Activated naive CD4-positive, alpha-beta T cell treated with anti-CD3 and anti-CD28 coated beads, Interleukin-2, amount 10 ng/mL, durations not matched to agents 7 days and 5 days (primary cell): ENCODE measurements at regions not wholly inside any gene's neighbourhood (a gene's known extent, or its start where the extent isn't known, plus 50 kb on each side); places are given as distances from the start of the nearest gene placed in this dataset.
A peak's percentile ranks its signal among the peaks of the same experiment; 100 is the strongest.
"Not testable (repeated sequence)": the region's sequence is repeated elsewhere in the genome, so short reads cannot be mapped to it uniquely, and the experiment has no call there.

Experiments used
- CTCF ChIA-PET: fragments of 350-600 bp; sonication (Branson Sonifier 250); formaldehyde crosslinking; loops from one replicate; lab custom pipeline; 2021; ENCODE audit warnings: antibody characterized with exemption; lab: Charles Lee
- DNase-seq: peaks from one replicate; pipeline ENCODE4 v3.0.0-alpha.2; 2020
- H3K27ac Mint-ChIP-seq: one replicate; pipeline ENCODE4 v1.8.0; 2021; ENCODE audit warnings: mild to moderate bottlenecking, moderate library complexity, mixed read lengths
- H3K27me3 Mint-ChIP-seq: one replicate; pipeline ENCODE4 v1.8.0; 2021; ENCODE audit warnings: mild to moderate bottlenecking, mixed read lengths
- H3K36me3 Mint-ChIP-seq: one replicate; pipeline ENCODE4 v1.8.0; 2021; ENCODE audit warnings: mixed read lengths
- H3K4me1 Mint-ChIP-seq: one replicate; pipeline ENCODE4 v1.8.0; 2021; ENCODE audit warnings: mixed read lengths
- H3K4me3 Mint-ChIP-seq: one replicate; pipeline ENCODE4 v1.8.0; 2021; ENCODE audit warnings: mild to moderate bottlenecking, moderate library complexity, mixed read lengths
- H3K9me3 Mint-ChIP-seq: one replicate; pipeline ENCODE4 v1.8.0; 2021; ENCODE audit warnings: mixed read lengths

DNA sequence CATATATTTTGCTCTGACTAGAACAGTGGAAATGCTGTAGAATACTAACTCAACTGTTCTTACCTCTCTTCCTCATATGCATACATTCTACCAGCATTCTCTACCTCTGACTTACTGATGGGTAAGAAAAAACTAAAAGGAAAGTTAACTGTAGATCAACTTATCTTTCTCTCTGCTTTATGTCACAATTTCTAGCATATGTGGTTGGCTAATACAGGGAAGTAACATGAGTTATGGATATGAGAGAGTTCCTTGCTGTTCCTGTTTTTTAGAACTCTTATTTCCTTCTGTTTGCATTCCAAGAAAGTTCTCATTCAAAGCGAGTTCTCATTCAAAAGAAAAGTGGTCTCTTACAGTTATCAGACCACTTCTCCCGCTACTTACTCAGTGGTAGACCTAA lies 226.8 kb upstream of the SGK1 start:
- H3K27me3 Mint-ChIP-seq: peaks cover 4% of the 10 kb centered on the region
- no peak for DNase-seq
- no peak overlapping the region for H3K27ac Mint-ChIP-seq
- no peak overlapping the region for H3K4me3 Mint-ChIP-seq
- CTCF ChIA-PET: no interaction called here
- no peaks in the 10 kb centered on the region for H3K36me3 Mint-ChIP-seq
- H3K9me3 Mint-ChIP-seq: peaks cover 2% of the 10 kb centered on the region
- H3K4me1 Mint-ChIP-seq: peaks cover 26% of the 10 kb centered on the region

DNA sequence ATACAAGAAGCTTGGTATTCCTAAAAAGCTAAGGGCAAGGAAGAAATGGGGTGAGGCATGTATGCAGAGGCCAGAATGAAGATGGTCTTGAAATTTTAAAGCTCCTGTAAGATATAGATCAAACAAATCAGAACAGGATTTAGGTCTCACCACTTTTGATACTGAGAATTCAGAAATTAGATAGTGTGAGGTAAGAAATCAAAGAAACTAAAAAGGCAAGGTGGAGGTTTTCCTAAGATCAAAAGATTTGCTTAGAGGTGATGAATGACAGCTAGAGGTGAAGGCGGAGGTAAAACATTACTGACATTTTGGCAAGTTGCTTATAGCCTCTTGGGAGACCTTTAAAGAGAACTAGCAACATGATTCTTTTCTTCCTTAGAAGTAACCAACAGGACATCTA lies 225.2 kb upstream of the SGK1 start:
- Mint-ChIP-seq H3K9me3 (peaks cover 2% of the 10 kb centered on the region), H3K4me1 (peaks cover 28% of the 10 kb centered on the region), H3K4me3 (no peak overlapping the region), H3K27me3 (peaks cover 5% of the 10 kb centered on the region), H3K36me3 (no peaks in the 10 kb centered on the region), H3K27ac (no peak overlapping the region)
- CTCF ChIA-PET: no interaction called here
- DNase-seq: no peak

- Mint-ChIP-seq H3K9me3 (peaks cover 2% of the 10 kb centered on the region), H3K4me3 (no peak overlapping the region), H3K27me3 (peaks cover 5% of the 10 kb centered on the region), H3K4me1 (peaks cover 28% of the 10 kb centered on the region), H3K27ac (no peak overlapping the region), H3K36me3 (no peaks in the 10 kb centered on the region)
- no peak for DNase-seq
- CTCF ChIA-PET: no interaction called here
Measured at GRCh38 chr6:134541001-134541400, 223.1 kb upstream of the SGK1 start.

GRCh38 chr6:134539865-134540323 lies 222.0 kb upstream of the SGK1 start:
- CTCF ChIA-PET: interaction anchor here (1.3 kb wide), 1 partner anchor 361 kb away, joined by 3 read pairs; no protein-coding TSS in a partner anchor
- peak; percentile 51 for DNase-seq
- Mint-ChIP-seq H3K36me3 (no peaks in the 10 kb centered on the region), H3K9me3 (peaks cover 2% of the 10 kb centered on the region), H3K4me3 (no peak overlapping the region), H3K4me1 (peaks cover 28% of the 10 kb centered on the region), H3K27ac (no peak overlapping the region), H3K27me3 (peaks cover 5% of the 10 kb centered on the region)

- H3K9me3 Mint-ChIP-seq, H3K4me3 Mint-ChIP-seq, H3K36me3 Mint-ChIP-seq, H3K27me3 Mint-ChIP-seq, DNase-seq, CTCF ChIA-PET, H3K27ac Mint-ChIP-seq: not testable (repeated sequence)
- H3K4me1 Mint-ChIP-seq: peaks cover 30% of the 10 kb centered on the region
Measured at GRCh38 chr6:134537765-134538164, 219.9 kb upstream of the SGK1 start.

GRCh38 chr6:134537146-134537555 lies 219.2 kb upstream of the SGK1 start:
- Mint-ChIP-seq H3K27ac (no peak overlapping the region), H3K27me3 (peaks cover 5% of the 10 kb centered on the region), H3K9me3 (peaks cover 2% of the 10 kb centered on the region), H3K4me1 (peaks cover 32% of the 10 kb centered on the region), H3K4me3 (no peak overlapping the region), H3K36me3 (no peaks in the 10 kb centered on the region)
- CTCF ChIA-PET: no interaction called here
- no peak for DNase-seq

GRCh38 chr6:134535831-134536230 lies 217.9 kb upstream of the SGK1 start:
- Mint-ChIP-seq H3K36me3 (no peaks in the 10 kb centered on the region), H3K27ac (no peak overlapping the region), H3K27me3 (peaks cover 5% of the 10 kb centered on the region), H3K4me3 (no peak overlapping the region), H3K9me3 (peaks cover 2% of the 10 kb centered on the region), H3K4me1 (peaks cover 41% of the 10 kb centered on the region)
- CTCF ChIA-PET: no interaction called here
- DNase-seq: no peak

DNA sequence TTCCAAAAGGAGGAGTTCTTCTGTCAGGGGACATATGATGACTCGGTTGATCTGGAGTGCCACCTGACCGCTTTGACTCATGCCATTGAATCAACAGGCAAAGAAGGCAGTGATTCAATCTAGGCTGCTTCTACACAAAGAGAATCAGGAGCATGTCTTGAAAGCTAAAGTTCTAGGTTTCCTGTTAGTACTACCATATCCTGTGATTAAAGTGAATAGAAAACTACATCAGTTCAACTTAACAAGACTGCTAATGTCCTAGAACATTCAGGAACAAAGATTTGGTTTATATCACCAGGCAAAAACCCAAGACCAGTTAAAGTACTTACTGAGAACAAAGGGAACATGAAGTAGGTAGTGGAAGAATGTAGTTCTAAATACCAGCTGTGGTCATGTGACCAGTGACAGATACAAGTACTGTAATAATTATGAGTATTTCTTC lies 216.8 kb upstream of the SGK1 start:
- CTCF ChIA-PET: no interaction called here
- Mint-ChIP-seq H3K36me3 (peaks cover 2% of the 10 kb centered on the region), H3K4me1 (peaks cover 38% of the 10 kb centered on the region), H3K4me3 (no peak overlapping the region), H3K27ac (peak overlapping the region; percentile 71), H3K9me3 (peaks cover 2% of the 10 kb centered on the region), H3K27me3 (peaks cover 1% of the 10 kb centered on the region)
- DNase-seq: no peak

DNA sequence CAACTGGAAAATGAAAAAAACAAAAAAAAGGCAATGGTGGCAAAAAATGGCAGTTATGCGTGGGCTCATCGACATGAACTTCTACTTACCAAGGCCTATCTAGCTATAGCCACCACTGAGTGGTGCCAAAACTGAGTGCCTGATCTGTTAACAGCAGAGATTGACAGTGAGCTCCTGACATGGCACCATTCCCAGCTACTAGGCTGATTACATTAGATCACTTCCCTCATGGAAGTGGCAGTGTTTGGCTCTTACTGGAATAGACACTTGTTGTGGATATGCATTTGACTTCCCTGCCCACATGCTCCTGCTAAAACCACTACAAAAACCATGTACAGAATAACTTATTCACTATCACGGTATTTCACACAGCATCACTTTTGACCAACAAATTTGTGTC lies 216.1 kb upstream of the SGK1 start:
- DNase-seq: no peak
- Mint-ChIP-seq H3K27me3 (no peaks in the 10 kb centered on the region), H3K27ac (no peak overlapping the region), H3K9me3 (peaks cover 2% of the 10 kb centered on the region), H3K4me1 (peaks cover 42% of the 10 kb centered on the region), H3K4me3 (no peak overlapping the region), H3K36me3 (peaks cover 2% of the 10 kb centered on the region)
- CTCF ChIA-PET: interaction anchor here (0.6 kb wide), 1 partner anchor 154 kb away, joined by 3 read pairs; no protein-coding TSS in a partner anchor

GRCh38 chr6:134532694-134533624 lies 215.0 kb upstream of the SGK1 start:
- Mint-ChIP-seq H3K27ac (no peak overlapping the region), H3K9me3 (peaks cover 2% of the 10 kb centered on the region), H3K4me3 (no peak overlapping the region), H3K27me3 (no peaks in the 10 kb centered on the region), H3K36me3 (peaks cover 2% of the 10 kb centered on the region), H3K4me1 (peaks cover 42% of the 10 kb centered on the region)
- CTCF ChIA-PET: interaction anchor here (0.6 to 1.0 kb wide), 3 partner anchors 117 to 355 kb away, joined by 3 read pairs; no protein-coding TSS in a partner anchor
- DNase-seq: no peak

GRCh38 chr6:134531611-134532010 lies 213.7 kb upstream of the SGK1 start:
- Mint-ChIP-seq H3K27ac (no peak overlapping the region), H3K27me3 (no peaks in the 10 kb centered on the region), H3K9me3 (peaks cover 2% of the 10 kb centered on the region), H3K4me1 (peaks cover 46% of the 10 kb centered on the region), H3K36me3 (peaks cover 2% of the 10 kb centered on the region), H3K4me3 (no peak overlapping the region)
- CTCF ChIA-PET: no interaction called here
- no peak for DNase-seq

DNA sequence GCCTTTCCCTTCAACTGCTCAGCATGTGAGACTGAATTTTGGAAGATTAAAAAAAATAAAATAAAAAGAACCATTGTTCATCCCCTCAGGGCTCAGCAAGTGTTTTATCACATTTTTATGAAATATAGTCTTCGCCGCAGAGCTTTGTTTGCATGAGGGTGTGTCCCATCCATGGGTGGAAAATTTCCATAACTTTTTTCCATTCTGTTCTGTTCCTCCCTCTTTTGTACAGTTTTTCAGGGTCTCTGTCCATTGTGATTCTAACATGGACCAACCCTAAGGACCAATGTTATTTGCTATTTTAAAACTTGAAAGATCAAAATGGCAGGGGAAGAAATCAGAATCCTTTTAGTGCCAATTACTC lies 213.3 kb upstream of the SGK1 start:
- H3K4me3 Mint-ChIP-seq: no peak overlapping the region
- CTCF ChIA-PET: no interaction called here
- peaks cover 2% of the 10 kb centered on the region for H3K36me3 Mint-ChIP-seq
- no peak overlapping the region for H3K27ac Mint-ChIP-seq
- H3K4me1 Mint-ChIP-seq: peaks cover 46% of the 10 kb centered on the region
- no peaks in the 10 kb centered on the region for H3K27me3 Mint-ChIP-seq
- DNase-seq: no peak
- peaks cover 2% of the 10 kb centered on the region for H3K9me3 Mint-ChIP-seq

DNA sequence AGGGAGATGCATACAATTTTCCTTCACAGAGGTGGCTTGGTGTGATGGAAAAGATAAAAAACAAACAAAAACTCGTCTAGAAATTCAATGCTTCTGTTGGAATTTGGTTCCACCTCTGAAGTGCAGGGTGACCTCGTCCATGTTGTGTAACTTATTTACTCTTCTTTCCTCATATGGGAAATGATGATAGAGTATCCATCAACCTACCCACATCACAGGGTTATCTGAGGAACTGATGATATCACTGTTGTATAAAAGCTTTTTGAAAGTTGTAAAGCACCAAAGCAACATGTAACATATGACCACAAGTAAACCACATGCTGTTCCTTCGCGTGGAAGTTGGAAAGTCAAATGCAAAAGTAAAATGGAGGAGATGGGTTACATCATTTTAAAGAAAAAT lies 212.0 kb upstream of the SGK1 start:
- Mint-ChIP-seq H3K36me3 (peaks cover 2% of the 10 kb centered on the region), H3K9me3 (peaks cover 2% of the 10 kb centered on the region), H3K27ac (no peak overlapping the region), H3K27me3 (no peaks in the 10 kb centered on the region), H3K4me3 (no peak overlapping the region), H3K4me1 (peaks cover 49% of the 10 kb centered on the region)
- DNase-seq: peak; percentile 35
- CTCF ChIA-PET: interaction anchor here (1.0 kb wide), 1 partner anchor 111 kb away, joined by 6 read pairs; no protein-coding TSS in a partner anchor

DNA sequence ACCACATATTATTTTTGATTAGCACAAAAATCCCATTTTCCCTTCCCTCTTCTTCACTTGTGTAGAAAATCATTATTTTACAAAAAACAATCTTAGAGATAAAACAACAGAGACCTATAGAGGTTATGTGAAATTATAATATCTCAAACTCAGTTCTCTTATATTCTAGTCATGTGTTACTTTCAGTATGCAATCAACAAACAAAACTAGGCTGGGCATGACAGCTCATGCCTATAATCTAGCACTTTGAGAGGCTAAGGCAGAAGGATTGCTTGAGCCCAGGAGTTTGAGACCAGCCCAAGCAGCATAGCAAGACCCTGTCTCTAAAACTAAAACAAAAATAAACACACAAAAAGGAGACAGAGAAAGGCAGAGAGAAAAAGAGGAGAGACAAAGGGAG lies 211.4 kb upstream of the SGK1 start:
- no peak overlapping the region for H3K27ac Mint-ChIP-seq
- H3K36me3 Mint-ChIP-seq: peaks cover 2% of the 10 kb centered on the region
- no peak overlapping the region for H3K4me3 Mint-ChIP-seq
- H3K4me1 Mint-ChIP-seq: peaks cover 43% of the 10 kb centered on the region
- H3K27me3 Mint-ChIP-seq: no peaks in the 10 kb centered on the region
- DNase-seq: no peak
- CTCF ChIA-PET: no interaction called here
- H3K9me3 Mint-ChIP-seq: peaks cover 2% of the 10 kb centered on the region
